ENCODE measurements at regions not wholly inside any gene's neighbourhood (a gene's known extent, or its start where the extent isn't known, plus 50 kb on each side); places are given as distances from the start of the nearest gene placed in this dataset.

GRCh38 chr5:174516741-174517140, 207.6 kb upstream of the MSX2 start:
- ChIA-PET POLR2A (no interaction called here), CTCF (no interaction called here), RAD21 (ENCODE audit: low non-redundant PET in 1 of 2, low total read pairs in 2 of 2, uncharacterized antibody in 2 of 2, unreplicated experiment in 2 of 2) (no interaction called here)
- no peak overlapping the region for H3K9ac ChIP-seq (ENCODE audit: low read length)
- ATAC-seq, result no peak
- no peaks in the 10 kb centered on the region for H4K20me1 ChIP-seq (ENCODE audit: insufficient read depth)
- intact Hi-C loops (cut with micrococcal nuclease), result no loop called here
- DNase-seq (ENCODE audit: low read depth, low spot score), result no peak
- no TSS peak for BruUV-seq (replicated peaks)
- no peak for TF ChIP-seq CEBPB (IDR thresholded peaks at IDR 0.05; ENCODE audit: low read depth)
- no peak for TF ChIP-seq TCF7L2 (IDR thresholded peaks at IDR 0.05; ENCODE audit: borderline replicate concordance, extremely low read depth, insufficient read depth, insufficient read length)
- TF ChIP-seq ELF1 (IDR thresholded peaks at IDR 0.05; ENCODE audit: borderline replicate concordance, low read depth), result no peak
- TF ChIP-seq CTCF (IDR thresholded peaks at IDR 0.05 in 2 of 3, conservative IDR thresholded peaks at IDR 0.05 in 1 of 3; ENCODE audit: borderline replicate concordance in 1 of 3, insufficient read depth in 1 of 3, low read depth in 2 of 3, low read length in 2 of 3), result no peak
- TF ChIP-seq REST (IDR thresholded peaks at IDR 0.05; ENCODE audit: low read depth), result no peak
- TF ChIP-seq YY1 (IDR thresholded peaks at IDR 0.05; ENCODE audit: extremely low read depth, insufficient replicate concordance, low read depth, low read length), result no peak
- TF ChIP-seq ATF3 (IDR thresholded peaks at IDR 0.05), result no peak
- no peak overlapping the region for H3K4me2 ChIP-seq (ENCODE audit: low read length)
- peaks cover 23 to 25% of the 10 kb centered on the region in 2 experiments for H3K4me1 ChIP-seq (ENCODE audit: control insufficient read depth in 1 of 2, insufficient read depth in 2 of 2, low read length in 2 of 2)
- no peaks in the 10 kb centered on the region for H3K9me3 ChIP-seq (ENCODE audit: control insufficient read depth in 1 of 2, insufficient read depth in 1 of 2, low read depth in 1 of 2, low read length in 2 of 2)
- H3K9me2 ChIP-seq (ENCODE audit: insufficient read depth), result no peaks in the 10 kb centered on the region
- no peaks in the 10 kb centered on the region for H3K79me2 ChIP-seq (ENCODE audit: insufficient read depth, low read length)
- no peak overlapping the region for H3K4me3 ChIP-seq (replicated peaks in 1 of 2; ENCODE audit: low read depth in 1 of 2, low read length in 2 of 2)
- H2AFZ ChIP-seq (ENCODE audit: low read depth, low read length, poor library complexity, severe bottlenecking), result no peak overlapping the region
- no peaks in the 10 kb centered on the region for H3K36me3 ChIP-seq (ENCODE audit: control insufficient read depth in 1 of 2, insufficient read depth in 2 of 2, low read length in 2 of 2)
- peaks cover 56% of the 10 kb centered on the region; the same call in 1 of the 2 replicates for H3K27me3 ChIP-seq (ENCODE audit: insufficient read depth, low read length)
- H3K27ac ChIP-seq (ENCODE audit: low read depth, low read length), result no peak overlapping the region

All from HCT116 (cell line).